ENCODE measurements at regions not wholly inside any gene's neighbourhood (a gene's known extent, or its start where the extent isn't known, plus 50 kb on each side); places are given as distances from the start of the nearest gene placed in this dataset.

GRCh38 chr3:103818800-103819199, 1384.0 kb downstream of the ZPLD1 start:
- TF ChIP-seq POLR2A (IDR thresholded peaks at IDR 0.05; ENCODE audit: low read length) (no peak), GATA1 (IDR thresholded peaks at IDR 0.05; ENCODE audit: low read depth, low read length) (no peak)
